ENCODE measurements at regions not wholly inside any gene's neighbourhood (a gene's known extent, or its start where the extent isn't known, plus 50 kb on each side); places are given as distances from the start of the nearest gene placed in this dataset.

DNA sequence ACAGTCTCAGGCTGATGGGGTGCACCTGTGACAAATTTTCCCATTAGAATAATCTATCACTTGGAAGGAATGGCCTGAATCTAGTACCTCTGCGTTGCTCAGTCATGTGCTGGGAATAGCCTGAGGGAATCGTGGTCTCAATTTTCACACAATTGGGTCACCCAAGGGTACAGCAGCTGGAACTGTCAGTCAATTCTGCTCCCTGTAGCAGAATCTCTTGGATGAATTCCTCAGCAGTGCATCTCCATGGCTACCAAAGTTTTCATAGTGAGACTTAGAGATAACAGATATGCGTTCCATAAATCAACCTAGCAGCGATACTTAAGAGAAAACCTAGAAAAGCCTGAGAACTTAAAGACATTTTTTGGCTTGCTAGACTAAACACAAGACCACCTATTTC lies 288.7 kb upstream of the CTSO start:
- DNase-seq = no peak

DNA sequence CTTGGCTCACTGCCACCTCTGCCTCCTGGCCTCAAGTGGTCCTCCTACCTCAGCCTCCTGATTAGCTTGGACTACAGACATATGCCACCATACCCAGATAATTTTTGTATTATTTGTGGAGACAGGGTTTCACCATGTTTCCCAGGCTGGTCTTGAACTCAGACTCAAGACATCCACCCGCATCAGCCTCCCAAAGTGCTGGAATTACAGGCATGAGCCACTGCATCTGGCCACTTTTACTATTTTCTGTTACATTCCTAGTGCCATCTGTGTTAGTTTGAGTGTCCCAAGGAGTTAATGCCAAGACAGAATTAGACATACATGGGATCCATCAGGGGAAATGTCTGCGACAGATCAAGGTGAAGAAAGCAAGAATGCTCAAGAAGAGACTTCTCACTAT lies 288.2 kb upstream of the CTSO start:
- DNase-seq = no peak

DNA sequence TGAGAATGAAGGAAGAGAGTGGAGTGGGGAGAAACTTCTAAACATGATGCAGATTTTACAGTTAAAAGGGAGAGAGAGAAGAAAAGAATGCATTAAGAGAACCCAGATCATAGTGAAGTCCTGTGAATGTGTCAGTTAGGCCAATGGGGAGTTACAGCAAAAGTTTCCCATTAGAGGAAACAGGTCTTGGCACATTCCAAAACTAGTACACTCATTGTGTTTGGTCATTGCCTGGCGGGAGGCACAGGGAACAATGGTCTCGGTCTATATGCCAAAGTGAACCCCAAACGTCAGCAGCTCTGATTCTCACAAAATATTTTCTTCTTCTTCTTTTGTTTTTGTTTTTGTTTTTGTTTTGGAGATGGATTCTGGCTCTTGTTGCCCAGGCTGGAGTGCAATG lies 284.5 kb upstream of the CTSO start:
- no peak for DNase-seq

DNA sequence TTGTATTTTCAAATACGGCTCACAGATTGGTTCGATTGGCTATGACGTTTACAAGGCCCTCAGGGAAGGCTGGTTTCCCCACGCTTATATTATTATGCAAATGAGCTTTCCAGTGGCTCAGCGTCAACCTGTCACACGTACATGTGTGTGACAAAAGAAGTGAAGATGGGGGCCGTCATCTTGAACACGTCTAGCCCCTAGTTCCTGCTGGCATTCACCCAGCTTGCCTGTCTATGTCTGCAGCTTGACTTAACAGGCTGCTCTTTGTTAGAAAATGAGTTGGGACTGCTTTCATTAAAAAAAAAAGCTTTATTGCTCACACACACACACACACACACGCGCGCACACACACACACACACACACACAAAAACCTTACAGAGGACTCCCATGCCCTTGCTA lies 283.6 kb upstream of the CTSO start:
- no peak for DNase-seq

DNA sequence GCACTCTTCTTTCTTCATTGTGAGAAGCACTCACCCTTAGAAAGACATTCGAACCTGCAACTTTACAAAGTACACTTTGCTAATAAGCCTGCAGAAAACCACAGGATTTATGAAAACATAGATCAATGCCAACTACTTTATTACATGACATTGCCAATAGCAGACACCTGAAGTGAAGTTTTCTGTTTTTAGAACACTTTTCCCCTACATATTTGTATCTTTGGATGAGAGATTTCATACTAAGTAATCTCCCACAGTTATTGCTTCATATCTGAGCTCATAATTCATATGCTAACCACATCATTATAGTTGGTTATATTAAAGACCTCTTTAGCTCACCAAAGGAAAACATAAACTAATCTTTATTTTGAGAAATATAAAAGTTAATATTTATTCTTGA lies 276.5 kb upstream of the CTSO start:
- no peak for DNase-seq

DNA sequence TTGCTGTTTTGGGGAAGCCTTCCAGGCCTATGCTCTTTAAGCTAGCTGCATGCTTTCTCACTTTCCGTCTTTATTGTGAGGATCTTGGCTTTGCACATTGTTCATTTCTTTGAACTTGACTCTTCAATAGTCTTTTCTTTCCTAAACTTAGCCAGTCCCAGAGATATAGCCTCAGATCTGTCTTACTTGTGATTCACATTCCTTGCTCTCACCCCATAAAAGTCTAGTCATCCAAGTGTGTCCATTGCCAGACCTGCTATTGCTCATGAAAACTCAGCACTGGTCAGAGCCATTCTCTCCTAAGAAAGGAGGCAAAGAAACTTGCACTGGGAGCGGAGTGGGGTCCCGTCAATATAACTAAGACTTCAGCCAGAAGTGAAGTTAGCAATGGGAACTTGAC lies 275.0 kb upstream of the CTSO start:
- DNase-seq = no peak

DNA sequence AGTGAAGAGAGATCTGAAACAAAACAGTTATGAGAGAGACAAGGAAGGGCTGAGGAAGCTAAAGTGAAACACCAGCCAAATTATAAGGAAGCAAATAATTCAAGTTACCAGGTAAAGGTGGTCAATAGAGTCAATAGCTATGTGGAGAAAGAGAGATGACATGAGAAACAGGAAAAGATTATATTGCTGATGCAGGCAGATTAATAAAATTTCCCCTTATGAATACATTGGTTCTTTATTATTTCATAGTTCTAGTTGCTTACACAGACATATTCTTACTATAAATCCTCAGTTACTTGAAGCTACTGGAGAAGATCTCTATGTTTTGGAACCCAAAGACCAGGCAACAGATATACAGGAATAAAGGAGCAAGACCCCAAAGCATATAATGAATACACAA lies 273.7 kb upstream of the CTSO start:
- no peak for DNase-seq

DNA sequence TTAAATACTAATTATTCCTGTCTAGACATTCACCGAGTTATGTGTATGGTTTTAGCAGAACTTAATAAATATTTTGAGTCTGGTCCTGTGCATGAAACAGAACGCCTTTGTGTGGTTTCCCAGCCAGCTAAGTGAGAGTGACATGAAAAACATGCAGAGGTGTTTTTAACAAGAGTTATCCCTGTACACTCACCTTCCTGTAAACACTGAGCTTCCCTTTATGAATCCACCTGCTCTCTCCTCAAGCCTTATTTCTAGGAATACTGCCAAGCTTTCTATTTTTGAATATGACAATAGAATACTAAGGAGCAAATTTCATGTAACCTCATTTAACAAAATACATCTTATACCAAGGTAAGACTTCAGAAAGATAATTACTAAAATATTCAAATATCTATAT lies 270.3 kb upstream of the CTSO start:
- DNase-seq = peak in 1 of 51 donors; percentile 3

DNA sequence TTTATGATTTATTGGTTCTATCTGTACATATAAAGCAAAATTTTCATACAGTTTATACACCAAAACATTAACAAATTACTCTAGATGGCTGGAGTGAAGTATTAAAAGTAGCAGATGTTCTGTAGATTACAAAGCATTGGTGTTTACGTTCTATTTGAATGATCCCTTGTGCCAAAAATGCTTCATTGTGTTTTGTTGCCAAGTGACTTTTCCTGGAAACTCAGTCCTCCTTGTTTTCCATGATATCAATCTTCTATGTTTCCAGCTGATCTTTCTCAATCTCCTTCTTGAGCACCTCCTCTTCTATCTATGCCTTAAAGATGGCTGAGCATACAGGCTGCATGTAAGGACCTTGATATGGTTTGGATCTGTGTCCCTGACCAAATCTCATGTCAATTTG lies 263.6 kb upstream of the CTSO start:
- DNase-seq = no peak

DNA sequence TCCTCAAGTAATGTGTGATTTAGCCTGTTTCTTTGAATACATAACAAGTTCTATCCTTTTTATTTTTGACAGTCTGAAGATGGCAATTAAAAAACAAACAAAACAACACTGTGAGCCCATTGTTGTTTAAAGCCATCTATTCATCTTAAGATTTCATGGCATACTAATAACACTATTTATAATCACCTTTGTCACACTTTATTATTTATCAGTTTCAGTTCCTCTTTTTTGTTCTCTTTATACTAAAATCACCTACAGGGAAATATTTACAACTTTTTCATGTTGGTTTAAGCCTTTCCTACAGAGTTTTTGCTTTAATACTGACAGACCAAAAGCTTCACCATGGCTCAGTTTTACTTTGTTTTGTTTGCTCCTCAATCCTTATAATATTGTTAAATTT lies 247.4 kb upstream of the CTSO start:
- DNase-seq = no peak

DNA sequence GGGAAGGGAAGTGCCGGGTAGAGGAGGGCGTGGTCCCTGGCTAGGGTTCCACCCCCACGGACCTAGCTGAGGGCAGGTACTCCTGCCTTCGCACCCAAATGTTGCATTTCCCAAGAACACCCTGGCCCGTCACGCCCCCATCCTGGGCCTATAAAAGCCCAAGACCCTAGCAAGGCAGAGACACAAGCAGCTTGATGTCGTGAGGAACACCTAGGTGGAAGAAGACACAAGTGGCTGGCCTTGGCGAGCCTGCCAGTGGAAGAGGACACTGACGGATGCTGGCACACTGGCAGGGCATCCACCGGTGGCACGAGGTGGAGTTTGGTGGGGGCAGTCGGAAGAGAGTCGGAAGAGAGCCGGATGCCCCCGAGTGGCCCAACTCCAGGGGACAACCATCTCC lies 244.8 kb upstream of the CTSO start:
- no peak for DNase-seq

DNA sequence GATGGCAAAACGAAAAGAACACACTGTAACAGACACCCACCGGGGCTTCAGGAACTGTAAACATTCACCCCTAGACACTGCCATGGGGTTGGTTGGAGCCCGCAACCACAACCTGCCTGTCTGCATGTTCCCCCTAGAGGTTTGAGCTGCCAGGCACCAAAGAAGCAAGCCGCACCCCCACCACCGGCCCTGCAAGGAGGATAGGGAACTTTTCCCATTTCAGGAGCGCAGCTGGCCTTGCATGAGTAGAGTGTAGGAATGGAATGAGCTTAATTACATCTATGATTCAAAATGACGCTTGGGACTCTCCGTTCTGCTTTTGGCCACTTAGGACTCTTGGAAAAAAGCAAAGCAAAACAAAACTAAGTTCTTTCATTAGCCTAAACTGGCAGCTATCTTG lies 243.6 kb upstream of the CTSO start:
- DNase-seq = no peak

DNA sequence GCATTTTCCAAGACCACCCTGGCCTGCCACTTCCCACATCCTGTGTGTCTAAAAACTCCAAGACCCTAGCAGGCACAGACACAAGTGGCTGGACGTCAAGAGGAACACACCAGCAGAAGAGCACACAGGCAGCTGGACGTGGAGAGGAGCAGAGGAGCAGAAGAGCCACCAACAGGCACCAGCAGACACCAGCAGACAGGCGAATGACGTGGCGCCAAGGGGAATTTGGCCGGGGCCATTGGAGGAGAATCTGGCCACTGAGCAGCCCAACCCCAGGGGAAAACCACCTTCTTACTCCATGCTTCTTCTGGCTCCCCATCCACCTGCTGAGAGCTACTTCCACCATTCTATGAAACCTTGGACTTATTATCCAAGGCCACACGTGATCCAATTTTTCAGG lies 243.1 kb upstream of the CTSO start:
- no peak for DNase-seq

DNA sequence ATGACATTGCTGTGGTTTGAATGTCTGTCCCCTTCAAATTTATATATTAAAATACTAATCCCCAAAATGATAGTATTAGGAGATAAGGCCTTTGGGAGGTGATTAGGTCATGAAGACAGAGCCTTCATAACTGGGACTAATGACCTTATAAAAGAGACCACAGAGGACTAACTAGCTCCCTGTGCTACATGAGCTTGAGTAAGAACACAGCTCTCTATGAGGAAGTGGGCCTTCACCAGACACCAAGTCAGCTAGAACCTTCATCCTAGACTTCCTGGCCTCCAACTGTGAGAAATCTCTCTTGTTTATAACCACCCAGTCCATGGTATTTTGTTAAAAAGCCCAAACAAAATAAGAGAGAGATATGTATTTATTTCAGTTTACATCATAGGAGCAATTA lies 242.2 kb upstream of the CTSO start:
- DNase-seq = no peak

DNA sequence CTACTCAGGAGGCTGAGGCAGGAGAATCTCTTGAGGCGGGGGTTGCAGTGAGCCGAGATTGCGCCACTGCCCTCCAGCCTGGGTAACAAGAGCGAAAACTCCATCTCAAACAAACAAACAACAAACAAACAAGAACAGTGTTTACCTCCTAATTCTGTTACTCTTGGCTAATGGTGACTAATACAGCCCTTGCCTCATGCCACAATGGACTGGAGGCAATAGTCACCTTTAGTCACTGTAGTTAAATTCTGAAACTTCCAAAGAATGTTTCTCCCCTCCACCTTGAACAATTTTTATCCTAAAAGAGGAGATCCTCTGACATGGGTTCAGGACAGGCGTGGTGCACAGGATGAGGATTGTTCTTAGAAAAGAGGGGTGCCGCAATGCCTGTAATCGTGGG lies 241.2 kb upstream of the CTSO start:
- no peak for DNase-seq

DNA sequence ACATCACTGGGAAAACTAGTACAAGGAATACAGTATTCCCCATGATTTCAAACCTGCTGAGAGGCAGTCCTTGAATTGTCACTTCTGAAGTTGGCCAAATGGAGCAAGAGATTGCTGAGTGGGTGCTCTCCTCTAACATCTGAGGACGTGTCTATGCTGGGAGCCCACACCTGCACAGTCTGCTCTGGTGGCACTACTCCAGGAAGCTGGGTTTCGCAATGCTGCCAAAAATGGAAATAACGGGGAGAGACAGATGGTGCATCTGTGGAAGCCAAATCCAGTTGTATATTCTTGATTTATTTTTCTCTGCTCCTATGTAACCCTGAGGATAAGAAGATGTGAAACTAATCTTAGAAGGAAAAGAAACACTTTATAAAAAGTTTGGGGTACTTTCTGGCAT lies 240.1 kb upstream of the CTSO start:
- peak in 1 of 51 donors; percentile 26 for DNase-seq

DNA sequence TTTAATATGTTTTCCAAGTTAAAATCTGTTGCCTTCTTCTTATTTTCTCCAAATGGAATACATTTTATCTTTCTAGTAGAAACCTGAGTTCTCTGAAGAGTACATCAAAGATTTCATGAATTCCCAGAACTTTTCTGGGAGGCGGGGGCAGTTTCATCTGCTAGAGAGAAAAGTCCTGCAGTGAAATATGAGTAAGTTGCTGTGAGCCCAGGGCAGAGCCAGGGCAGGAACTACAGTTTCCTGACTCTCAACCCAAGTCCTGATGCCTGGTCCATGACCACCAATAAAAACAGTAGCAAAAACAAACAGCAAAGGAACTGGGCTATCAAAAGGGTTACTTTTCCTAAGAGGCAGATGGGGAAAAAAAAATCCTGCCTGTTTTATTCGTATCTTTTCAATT lies 239.4 kb upstream of the CTSO start:
- no peak for DNase-seq

DNA sequence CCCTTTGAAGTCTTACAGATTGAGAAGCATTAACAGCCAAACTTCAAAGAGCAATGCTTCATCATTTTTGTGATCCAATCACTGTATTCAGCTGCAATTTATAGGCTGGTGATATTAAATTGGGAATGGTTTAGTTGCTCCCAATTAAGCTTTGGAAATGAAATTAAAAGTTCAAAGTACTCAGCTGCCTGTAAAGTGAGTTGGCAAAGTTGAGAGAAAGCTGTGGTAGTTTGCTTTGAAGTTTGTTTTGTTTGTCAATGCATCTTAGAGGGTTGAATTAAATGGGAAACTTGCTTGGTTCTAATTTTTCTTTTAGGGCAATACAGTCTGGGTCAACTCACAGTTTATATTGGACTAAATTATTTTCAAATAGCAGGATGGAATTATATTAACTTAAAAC lies 238.4 kb upstream of the CTSO start:
- no peak for DNase-seq

DNA sequence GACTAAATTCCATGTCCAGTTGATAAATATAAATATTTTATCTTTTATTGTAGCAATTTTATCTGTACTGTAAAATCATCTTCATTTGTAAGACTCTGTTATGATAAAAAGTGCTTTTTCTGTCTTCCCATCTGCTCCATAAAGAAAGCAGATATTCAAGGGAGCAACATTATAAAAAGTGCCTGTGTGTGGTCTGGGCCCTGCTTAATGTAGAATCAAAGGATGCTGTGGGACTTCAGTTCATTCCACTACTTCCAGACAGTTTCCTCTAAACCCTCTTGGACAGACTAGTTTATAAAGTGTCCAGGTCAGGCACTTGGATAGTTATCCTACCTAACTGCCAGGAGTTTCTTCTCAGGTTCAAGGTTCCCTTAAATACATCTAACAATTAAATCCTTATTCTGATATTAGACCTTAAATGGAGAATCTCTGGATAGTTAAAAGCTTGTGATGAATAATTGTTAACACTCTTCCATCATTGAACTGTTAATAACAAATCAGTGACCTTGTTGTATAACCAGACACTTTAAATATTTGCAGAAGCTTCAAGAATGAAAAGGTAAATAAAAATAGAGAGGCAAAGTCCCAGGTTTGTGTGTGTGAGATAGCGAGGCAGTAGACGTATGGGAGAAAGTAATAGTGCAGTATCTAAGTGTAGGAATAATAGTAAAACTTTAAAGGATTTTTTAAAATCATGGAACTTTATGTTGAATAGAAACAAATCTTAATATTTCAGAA lies 237.5 kb upstream of the CTSO start:
- no peak for DNase-seq

DNA sequence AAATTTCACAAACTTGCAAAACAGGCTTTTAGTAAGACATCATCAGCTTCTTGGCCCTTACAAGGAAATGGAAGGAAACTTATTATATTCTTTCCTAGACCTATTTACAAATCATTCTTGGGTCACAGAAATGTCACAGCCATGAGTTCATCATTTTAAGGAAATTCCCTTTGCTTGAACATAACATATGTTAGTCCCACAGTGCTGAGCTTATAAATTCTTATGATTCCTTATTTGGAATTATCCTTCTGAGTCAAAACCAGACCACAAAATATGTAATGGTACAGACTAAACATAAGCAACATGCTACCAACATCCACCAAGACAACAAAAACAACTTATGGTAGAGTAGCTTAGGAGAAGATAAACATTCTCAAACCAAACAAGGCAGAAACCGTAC lies 236.9 kb upstream of the CTSO start:
- no peak for DNase-seq

DNA sequence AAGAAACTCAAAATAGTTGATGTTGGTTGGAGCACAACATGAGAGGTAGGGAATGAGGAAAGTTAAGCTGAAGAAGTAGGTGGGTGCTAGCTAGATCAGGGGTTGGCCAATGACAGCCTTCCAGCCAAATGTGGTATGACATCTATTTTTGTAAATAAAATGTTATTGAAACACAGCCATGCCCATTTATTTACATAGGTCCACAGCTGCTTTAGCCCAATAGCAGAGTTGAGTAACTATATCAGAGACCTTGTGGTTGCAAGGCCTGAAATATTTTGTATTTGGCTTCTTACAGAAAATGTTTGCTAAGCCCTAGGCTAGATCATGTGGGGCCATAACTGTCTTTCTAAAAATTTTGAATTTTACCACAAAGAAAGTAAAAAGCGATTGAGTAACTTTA lies 234.9 kb upstream of the CTSO start:
- no peak for DNase-seq

DNA sequence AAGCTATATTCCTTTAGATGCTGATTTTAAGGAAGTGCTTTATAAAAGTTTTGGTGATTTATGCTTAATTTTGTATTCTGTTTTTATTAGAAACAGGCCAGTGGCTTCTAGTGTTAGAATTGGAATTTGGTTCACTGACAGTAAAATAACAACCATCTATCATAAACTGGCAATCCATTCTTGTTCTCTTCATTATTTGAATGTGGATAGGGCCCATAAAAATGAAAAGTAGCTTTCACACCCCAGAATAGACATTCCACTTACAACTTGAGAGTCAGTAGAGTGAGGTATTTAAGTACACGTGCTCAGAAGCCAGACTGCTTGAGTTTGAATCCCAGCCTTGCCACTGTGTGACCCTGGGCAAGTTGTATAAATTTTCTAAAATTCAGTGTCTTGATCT lies 232.4 kb upstream of the CTSO start:
- DNase-seq = no peak

DNA sequence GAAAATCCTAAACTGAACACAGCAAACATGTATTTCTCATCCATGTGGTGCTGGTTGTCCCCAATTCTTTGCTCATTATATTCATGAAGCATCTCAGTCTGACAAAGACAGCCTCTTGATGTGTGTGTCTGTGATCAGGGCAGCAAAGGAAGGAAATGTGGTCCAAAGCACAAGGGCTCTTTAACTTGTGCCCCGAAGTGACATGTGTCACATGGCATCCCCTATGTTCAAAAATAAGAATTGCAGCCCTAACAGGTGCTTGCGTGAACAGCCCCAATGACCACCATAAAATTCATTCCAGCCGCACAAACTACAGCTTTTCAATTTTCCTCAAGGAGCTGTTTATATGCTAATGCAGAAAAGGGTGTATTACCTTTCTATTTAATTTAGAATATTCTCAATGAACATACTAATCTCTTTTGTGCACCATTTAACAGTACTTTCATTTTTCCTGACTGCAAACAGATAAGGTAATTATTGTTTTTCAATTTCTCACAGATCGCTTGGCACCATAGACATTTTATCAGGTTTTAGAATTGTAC lies 231.9 kb upstream of the CTSO start:
- DNase-seq = no peak

DNA sequence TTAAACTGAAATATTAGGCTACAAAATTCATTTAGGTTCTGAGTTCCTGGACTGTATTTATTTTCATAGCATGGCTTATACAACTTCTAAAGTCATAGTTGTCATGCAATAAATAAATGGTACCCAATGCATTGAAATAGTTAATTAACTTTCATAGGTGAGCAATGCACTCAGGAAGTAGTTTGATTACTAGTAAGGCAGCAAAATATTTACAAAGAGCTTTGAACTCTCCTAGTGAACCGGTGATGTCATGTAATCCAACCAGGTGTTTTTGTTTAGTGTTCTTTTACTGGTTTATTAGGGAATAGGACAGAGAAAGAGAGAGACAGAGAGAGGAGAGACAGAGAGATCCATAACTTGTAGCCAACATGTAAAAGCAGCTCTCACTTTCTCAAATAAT lies 228.6 kb upstream of the CTSO start:
- no peak for DNase-seq
